Heart left ventricle (tissue), 16 donors: ENCODE measurements at regions not wholly inside any gene's neighbourhood (a gene's known extent, or its start where the extent isn't known, plus 50 kb on each side); places are given as distances from the start of the nearest gene placed in this dataset.

Experiments
- ATAC-seq, 4 donors: fragments of 200-7000 bp; cut with Tn5 transposase; one replicate each; pipeline ENCODE4 v1.9.1; 2020 to 2022; ENCODE audit warnings: moderate library complexity in 4 of 4, mild to moderate bottlenecking in 3 of 4, moderate number of reproducible peaks in 1 of 4
- DNase-seq, 5 donors: peaks; one replicate each; pipeline ENCODE4 v3.0.0-alpha.2; 2020
- H3K27ac ChIP-seq, 12 donors: fragments of 200-600 bp; sonication (generic) in 4 of 12; one replicate each; pipeline versions ENCODE4 v1.5.0 to v1.8.0; 2016 to 2022; ENCODE audit warnings: mild to moderate bottlenecking in 2 of 12
- H3K27me3 ChIP-seq, 9 donors: fragments of 200-600 bp; sonication (generic) in 2 of 9; one replicate each; pipeline versions ENCODE4 v1.5.1 to v1.8.0; 2016 to 2022; ENCODE audit warnings: mild to moderate bottlenecking in 3 of 9
- H3K36me3 ChIP-seq, 9 donors: fragments of 200-600 bp; sonication (generic) in 2 of 9; one replicate each; pipeline versions ENCODE4 v1.5.0 to v1.8.0; 2018 to 2022; ENCODE audit warnings: mild to moderate bottlenecking in 2 of 9
- H3K4me1 ChIP-seq, 12 donors: fragments of 200-600 bp; sonication (generic) in 4 of 12; one replicate each; pipeline versions ENCODE4 v1.5.0 to v1.8.0; 2016 to 2022; ENCODE audit warnings: mild to moderate bottlenecking in 3 of 12
- H3K4me3 ChIP-seq, 12 donors: fragments of 200-600 bp; sonication (generic) in 4 of 12; one replicate each; pipeline versions ENCODE4 v1.5.0 to v1.8.0; 2017 to 2022; ENCODE audit warnings: mild to moderate bottlenecking in 9 of 12, moderate library complexity in 4 of 12
- H3K9me3 ChIP-seq, 12 donors: fragments of 200-600 bp; sonication (generic) in 4 of 12; one replicate each; pipeline versions ENCODE4 v1.5.0 to v1.8.0; 2016 to 2022; ENCODE audit warnings: mild to moderate bottlenecking in 1 of 12
- POLR2A ChIP-seq, 2 donors: fragments of 450-650 bp; IDR thresholded peaks; one replicate each; pipeline ENCODE4 v1.6.1; 2017; ENCODE audit warnings: antibody characterized with exemption in 2 of 2, mild to moderate bottlenecking in 2 of 2, moderate library complexity in 2 of 2
- WGBS, 4 donors: extraction: QIAGEN DNeasy Blood & Tissue Kit in 2 of 4; methylation state at CpG; one replicate each; pipeline versions ENCODE4 v1.1.5 to v1.1.7; 2013 to 2018; 5-methylcytosine and 5-hydroxymethylcytosine counted together
- intact Hi-C, 10 donors: fragments of 100-400 bp; cut with DNase I; formaldehyde crosslinking; loops; one replicate each; pipeline versions ENCODE4 v1.11.1 to v1.14.2; 2022
- TF ChIP-seq, protein P1 (sequence below), 12 donors: fragments of 200-600 bp; sonication (generic) in 4 of 12; IDR thresholded peaks; one replicate each; pipeline versions ENCODE4 v1.5.0 to v1.8.0; 2018 to 2022; ENCODE audit warnings: antibody characterized with exemption in 12 of 12, mild to moderate bottlenecking in 5 of 12
- donor health status: ischemic (EF 13 %, LVEDD 7.1; RV severe dilation, severe dysfunction).
- donor health status: healthy with polysubstance abuse.
- donor health status: DM: no; HTN: yes; CAD: no.
- donor health status: DM: no; HTN: no; CAD: no.
- donor health status: ischemic (EF 25% LVEDD 6.9; RV normal size, moderate dysfunction).
- donor health status: ischemic (EF 25% LVEDD 5.7; RV mildly dilated, moderate dysfunction).
- donor health status: healthy.
- donor health status: DM: yes; HTN: yes; CAD: no.
- donor health status: ischemic (EF 35%, LVEDD 5.7; RV mildly dilated, moderate dysfunction).
- donor health status: nonischemic (EF 11% LVEDD 7.7; RV severe dilation, severe dysfunction).
- donor health status: DM: yes; HTN: yes; CAD: no.
- donor health status: PGD.
- donor health status: ischemic (EF 29% LVEDD 5.4; RV normal size, mild dysfunction).
- donor health status: nonischemic (EF 23%, LVEDD 6.1; RV moderate dilation, normal function).

GRCh38 chr9:16133556-16134227 is 580.8 kb downstream of the CCDC171 start:
- Histone ChIP-seq H3K36me3 (no peaks in the 10 kb centered on the region), H3K27me3 (peaks cover 0 to 3% (median 0%) of the 10 kb centered on the region in 9 donors), H3K9me3 (peaks cover 0 to 7% (median 0%) of the 10 kb centered on the region in 12 donors), H3K27ac (no peak overlapping the region), H3K4me1 (peaks cover 0 to 10% (median 0%) of the 10 kb centered on the region in 12 donors), H3K4me3 (no peak overlapping the region)
- DNase-seq (peak in 1 of 5 donors; percentile 33), ATAC-seq (peak in 1 of 4 donors; percentile 39)
- intact Hi-C loops, result loop anchor here in 9 of 10 donors (2.0 to 10.0 kb wide), 3 partner anchors 259 to 261 kb away; no protein-coding TSS in a partner anchor
- 30 to 37% (median 33%) methylated on average over 17 to 19 of the region's 19 CpGs for WGBS, 4 donors
- no peak for TF ChIP-seq POLR2A (IDR thresholded peaks at IDR 0.05)
- TF ChIP-seq, protein P1, sequence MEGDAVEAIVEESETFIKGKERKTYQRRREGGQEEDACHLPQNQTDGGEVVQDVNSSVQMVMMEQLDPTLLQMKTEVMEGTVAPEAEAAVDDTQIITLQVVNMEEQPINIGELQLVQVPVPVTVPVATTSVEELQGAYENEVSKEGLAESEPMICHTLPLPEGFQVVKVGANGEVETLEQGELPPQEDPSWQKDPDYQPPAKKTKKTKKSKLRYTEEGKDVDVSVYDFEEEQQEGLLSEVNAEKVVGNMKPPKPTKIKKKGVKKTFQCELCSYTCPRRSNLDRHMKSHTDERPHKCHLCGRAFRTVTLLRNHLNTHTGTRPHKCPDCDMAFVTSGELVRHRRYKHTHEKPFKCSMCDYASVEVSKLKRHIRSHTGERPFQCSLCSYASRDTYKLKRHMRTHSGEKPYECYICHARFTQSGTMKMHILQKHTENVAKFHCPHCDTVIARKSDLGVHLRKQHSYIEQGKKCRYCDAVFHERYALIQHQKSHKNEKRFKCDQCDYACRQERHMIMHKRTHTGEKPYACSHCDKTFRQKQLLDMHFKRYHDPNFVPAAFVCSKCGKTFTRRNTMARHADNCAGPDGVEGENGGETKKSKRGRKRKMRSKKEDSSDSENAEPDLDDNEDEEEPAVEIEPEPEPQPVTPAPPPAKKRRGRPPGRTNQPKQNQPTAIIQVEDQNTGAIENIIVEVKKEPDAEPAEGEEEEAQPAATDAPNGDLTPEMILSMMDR (IDR thresholded peaks at IDR 0.05), result peak in 11 of 12 donors; percentile 32 to 66 (median 53)

DNA sequence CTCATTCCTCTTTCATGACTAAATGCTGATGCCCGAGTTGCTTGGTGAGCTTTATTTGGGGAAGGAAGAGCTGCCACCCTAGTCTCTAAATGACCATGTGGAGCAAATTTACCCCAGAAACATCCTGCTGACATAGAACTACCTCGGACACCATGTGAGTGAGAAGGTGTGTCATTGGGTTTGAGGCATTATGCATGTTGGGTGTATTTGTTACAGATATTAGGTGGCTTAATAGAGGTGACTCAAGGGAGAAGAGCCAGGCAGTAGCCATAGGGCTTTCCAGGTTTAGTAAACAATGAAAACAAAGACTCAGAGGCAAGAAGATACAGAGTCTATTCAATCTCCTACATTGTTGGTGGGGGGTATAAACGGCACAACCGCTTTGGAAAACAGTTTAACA is 581.5 kb downstream of the CCDC171 start:
- TF ChIP-seq, protein P1 (IDR thresholded peaks at IDR 0.05), result no peak
- TF ChIP-seq POLR2A (IDR thresholded peaks at IDR 0.05), result no peak
- H3K4me3 ChIP-seq, result no peak overlapping the region
- peaks cover 0 to 15% (median 0%) of the 10 kb centered on the region in 12 donors for H3K4me1 ChIP-seq
- H3K27ac ChIP-seq, result no peak overlapping the region
- peaks cover 0 to 3% (median 0%) of the 10 kb centered on the region in 9 donors for H3K27me3 ChIP-seq
- peaks cover 0 to 6% (median 0%) of the 10 kb centered on the region in 12 donors for H3K9me3 ChIP-seq
- DNase-seq, result no peak
- no peak for ATAC-seq
- 82 to 92% (median 86%) methylated on average over 4 of the region's 4 CpGs for WGBS, 4 donors
- intact Hi-C loops, result loop anchor here in 8 of 10 donors (5.0 to 10.0 kb wide), 2 partner anchors 260 to 262 kb away; no protein-coding TSS in a partner anchor
- H3K36me3 ChIP-seq, result no peaks in the 10 kb centered on the region

GRCh38 chr9:16135968-16136367 is 583.1 kb downstream of the CCDC171 start:
- Histone ChIP-seq H3K9me3 (no peaks in the 10 kb centered on the region), H3K36me3 (no peaks in the 10 kb centered on the region), H3K27ac (peak overlapping the region in 4 of 12 donors; percentile 29 to 45 (median 42)), H3K4me1 (peaks cover 0 to 19% (median 0%) of the 10 kb centered on the region in 12 donors), H3K27me3 (peaks cover 0 to 3% (median 0%) of the 10 kb centered on the region in 9 donors), H3K4me3 (no peak overlapping the region)
- WGBS, 4 donors, result 68 to 92% (median 82%) methylated on average over 1 of the region's 1 CpG
- DNase-seq, result no peak
- TF ChIP-seq, protein P1 (IDR thresholded peaks at IDR 0.05), result no peak
- no peak for TF ChIP-seq POLR2A (IDR thresholded peaks at IDR 0.05)
- intact Hi-C loops, result loop anchor here in 5 of 10 donors (10.0 kb wide), 1 partner anchor 261 kb away; no protein-coding TSS in a partner anchor
- no peak for ATAC-seq

DNA sequence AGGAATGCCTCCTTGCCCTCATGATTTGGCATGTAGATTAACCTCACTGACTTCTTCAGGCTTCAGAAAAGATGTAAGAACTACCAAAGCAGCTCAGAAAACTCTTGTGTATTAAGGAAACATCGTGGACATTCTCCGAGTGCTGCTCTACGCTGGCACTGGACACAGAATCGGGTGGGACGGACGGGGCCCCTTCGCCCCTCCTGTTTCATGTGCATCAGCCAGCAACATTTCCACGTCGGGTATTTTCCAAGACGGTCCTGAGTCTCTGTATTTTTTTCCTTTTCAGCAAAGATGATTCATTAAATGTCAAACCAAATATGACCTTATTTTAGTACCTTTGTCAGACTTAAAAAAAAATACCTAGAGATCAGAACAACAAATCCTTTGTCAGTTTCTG is 583.6 kb downstream of the CCDC171 start:
- intact Hi-C loops, result loop anchor here in 5 of 10 donors (10.0 kb wide), 1 partner anchor 262 kb away; no protein-coding TSS in a partner anchor
- H3K4me1 ChIP-seq, result peaks cover 0 to 19% (median 0%) of the 10 kb centered on the region in 12 donors
- peak overlapping the region in 5 of 12 donors; percentile 29 to 45 (median 40) for H3K27ac ChIP-seq
- peaks cover 0 to 3% (median 0%) of the 10 kb centered on the region in 9 donors for H3K27me3 ChIP-seq
- DNase-seq (no peak), ATAC-seq (peak in 2 of 4 donors; percentile 21 to 38)
- no peaks in the 10 kb centered on the region for H3K36me3 ChIP-seq
- 75 to 88% (median 78%) methylated on average over 10 of the region's 10 CpGs for WGBS, 4 donors
- H3K9me3 ChIP-seq, result no peaks in the 10 kb centered on the region
- H3K4me3 ChIP-seq, result no peak overlapping the region
- TF ChIP-seq, protein P1 (IDR thresholded peaks at IDR 0.05), result no peak
- no peak for TF ChIP-seq POLR2A (IDR thresholded peaks at IDR 0.05)
